PC-9 (cell line): ENCODE measurements at regions not wholly inside any gene's neighbourhood (a gene's known extent, or its start where the extent isn't known, plus 50 kb on each side); places are given as distances from the start of the nearest gene placed in this dataset.

Source experiments
- CTCF ChIP-seq: fragments of 200-600 bp; sonication (generic); conservative IDR thresholded peaks from 2 replicates; pipeline ENCODE4 v1.6.1; 2017; ENCODE audit warnings: mixed run types, antibody characterized with exemption, mild to moderate bottlenecking, moderate library complexity
- EZH2 ChIP-seq: fragments of 200-600 bp; sonication (generic); IDR thresholded peaks from 2 replicates; pipeline ENCODE4 v1.8.0; 2017; ENCODE audit warnings: antibody characterized with exemption, low read depth

- TF ChIP-seq CTCF (no peak), EZH2 (no peak)
Observed at GRCh38 chr12:28130625-28131598, 59.3 kb upstream of the CCDC91 start.
